NB4 (cell line): ENCODE measurements at regions not wholly inside any gene's neighbourhood (a gene's known extent, or its start where the extent isn't known, plus 50 kb on each side); places are given as distances from the start of the nearest gene placed in this dataset.

Experiments used
- DNase-seq: peaks from one replicate; pipeline ENCODE4 v3.0.0; 2010; ENCODE audit warnings: low read depth
- H3K4me3 ChIP-seq: one replicate; pipeline ENCODE4 v1.5.1; 2011; ENCODE audit warnings: mild to moderate bottlenecking, low read depth, low read length, moderate library complexity
- CTCF ChIP-seq: IDR thresholded peaks from one replicate; pipeline ENCODE4 v1.5.1; 2012; ENCODE audit warnings: low read depth, low read length
- MYC ChIP-seq: IDR thresholded peaks from 2 replicates; pipeline ENCODE4 v1.6.1; 2011; ENCODE audit warnings: low read depth, low read length
- POLR2A ChIP-seq: IDR thresholded peaks from 2 replicates; pipeline ENCODE4 v1.6.1; 2011; ENCODE audit warnings: mild to moderate bottlenecking; ENCODE audit not compliant: insufficient read length; ENCODE audit errors: extremely low read depth
- TF ChIP-seq, protein P1 (sequence below): IDR thresholded peaks from 2 replicates; pipeline ENCODE4 v1.6.1; 2011; ENCODE audit warnings: low read depth, low read length

DNA sequence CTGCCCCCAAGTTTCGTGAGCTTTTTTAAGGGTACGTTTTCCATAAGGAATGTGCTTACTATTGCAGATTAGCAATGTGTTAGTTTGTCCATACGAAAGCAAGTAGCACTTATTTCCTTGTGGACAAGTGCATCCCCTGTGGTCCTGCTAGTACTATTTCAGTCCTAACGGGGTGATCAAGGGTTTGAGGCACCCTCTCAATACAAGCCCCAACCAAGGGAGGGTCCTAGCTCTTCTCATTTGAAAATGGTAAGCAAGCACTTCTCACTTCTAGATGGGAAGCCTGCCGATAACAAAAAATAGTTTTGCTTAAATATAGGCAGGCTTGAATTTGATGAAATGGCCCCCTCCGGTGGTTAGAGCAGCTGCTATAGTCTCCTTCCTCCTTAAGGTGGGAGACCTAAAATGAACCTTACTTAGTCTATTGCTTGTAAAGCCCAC lies 64.0 kb upstream of the HMCN1 start:
- TF ChIP-seq POLR2A (no peak), CTCF (peak; percentile 52)
- peak; percentile 68 for DNase-seq
- no peak overlapping the region for H3K4me3 ChIP-seq

DNA sequence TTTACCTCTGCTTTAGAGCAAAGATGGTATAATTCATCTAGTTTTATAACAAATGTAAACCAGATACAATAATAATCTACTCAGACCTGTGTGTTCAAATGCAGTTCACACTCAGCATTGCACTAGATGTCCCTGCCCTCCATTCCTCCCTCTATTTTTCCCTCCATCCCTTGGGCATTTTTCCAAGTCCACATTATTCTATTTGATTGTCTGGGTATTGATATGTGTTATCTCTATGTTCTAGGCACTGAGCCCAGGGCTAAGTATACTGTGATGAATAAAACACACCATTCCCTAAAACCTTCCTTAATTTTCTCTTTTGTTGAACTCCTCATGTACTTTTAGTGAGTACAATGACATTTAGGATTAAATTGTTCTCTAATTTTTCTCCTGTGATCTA lies 66.2 kb upstream of the HMCN1 start:
- no peak for TF ChIP-seq MYC
- TF ChIP-seq CTCF: no peak
- TF ChIP-seq POLR2A: no peak
- TF ChIP-seq, protein P1, sequence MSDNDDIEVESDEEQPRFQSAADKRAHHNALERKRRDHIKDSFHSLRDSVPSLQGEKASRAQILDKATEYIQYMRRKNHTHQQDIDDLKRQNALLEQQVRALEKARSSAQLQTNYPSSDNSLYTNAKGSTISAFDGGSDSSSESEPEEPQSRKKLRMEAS: no peak
- DNase-seq: no peak
- H3K4me3 ChIP-seq: no peak overlapping the region

- no peak for TF ChIP-seq MYC
- H3K4me3 ChIP-seq: no peak overlapping the region
- DNase-seq: no peak
Measured at GRCh38 chr1:185666582-185666981, 67.6 kb upstream of the HMCN1 start.

DNA sequence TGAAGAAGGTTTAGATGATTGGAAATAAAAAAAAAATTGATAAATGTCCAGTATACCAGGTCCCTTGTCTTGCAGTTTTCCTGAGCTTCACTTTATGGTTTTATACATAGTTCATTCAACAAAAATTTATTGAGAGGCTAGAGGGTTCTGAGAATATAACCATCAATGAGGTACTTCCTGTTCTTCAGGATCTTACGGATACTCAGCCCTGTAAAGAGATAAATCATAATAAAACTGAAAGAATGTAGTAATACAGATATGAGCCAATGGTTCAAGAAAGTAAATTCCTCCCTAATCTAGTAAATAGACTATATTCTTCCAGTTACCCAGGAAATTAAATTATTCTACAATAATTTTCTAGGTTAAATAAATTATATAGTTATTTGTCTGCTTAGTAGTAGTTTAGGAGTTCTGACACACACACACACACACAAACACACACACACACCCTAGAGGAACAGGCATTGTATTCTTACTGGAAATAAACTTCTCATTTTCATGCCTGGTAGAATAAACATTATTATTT lies 70.4 kb upstream of the HMCN1 start:
- TF ChIP-seq, protein P1: no peak
- TF ChIP-seq CTCF: no peak
- no peak for TF ChIP-seq POLR2A
- TF ChIP-seq MYC: no peak
- H3K4me3 ChIP-seq: no peak overlapping the region
- no peak for DNase-seq

DNA sequence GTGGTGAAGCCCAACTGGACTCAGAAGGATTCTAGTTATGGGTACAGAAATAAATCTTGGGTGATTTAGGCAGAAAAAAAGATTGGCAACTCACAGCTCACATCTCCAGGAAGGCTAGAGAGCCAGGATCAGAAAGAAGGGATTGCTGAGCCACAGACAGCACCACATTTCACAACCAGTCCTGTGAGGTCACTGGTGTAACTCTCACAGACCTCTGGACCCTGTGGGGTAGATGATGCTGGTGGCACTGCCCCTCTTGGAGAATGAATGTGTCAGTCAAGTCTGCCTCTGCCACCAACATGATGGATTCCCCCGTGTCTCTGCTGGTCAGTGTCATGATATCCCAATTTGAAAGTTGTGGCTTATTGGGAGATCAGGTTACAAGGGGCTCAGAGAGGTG lies 70.9 kb upstream of the HMCN1 start:
- TF ChIP-seq, protein P1: no peak
- no peak for TF ChIP-seq MYC
- no peak for TF ChIP-seq CTCF
- no peak for TF ChIP-seq POLR2A
- DNase-seq: no peak
- H3K4me3 ChIP-seq: no peak overlapping the region

DNA sequence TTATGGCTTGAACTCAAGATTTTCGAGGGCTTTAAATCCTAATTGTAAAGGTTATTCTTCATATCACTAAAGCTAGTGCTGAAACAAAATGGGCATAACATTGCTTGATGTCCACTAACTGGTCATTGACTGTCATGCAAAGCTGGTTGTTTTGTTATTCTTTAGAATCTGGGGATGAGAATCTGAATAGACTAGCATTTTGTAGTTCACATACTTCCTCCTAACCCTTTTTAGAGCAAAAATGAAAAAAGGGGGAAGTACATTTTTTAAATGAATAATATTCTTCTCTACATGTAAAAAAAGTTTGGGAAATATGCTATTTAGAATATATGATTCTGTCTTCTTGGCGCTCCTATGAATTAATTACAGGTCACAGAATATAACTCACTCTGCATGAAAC lies 72.2 kb upstream of the HMCN1 start:
- no peak for TF ChIP-seq MYC
- TF ChIP-seq CTCF: no peak
- TF ChIP-seq, protein P1: no peak
- no peak for TF ChIP-seq POLR2A
- H3K4me3 ChIP-seq: no peak overlapping the region
- DNase-seq: no peak
